Mesendoderm (in vitro differentiated cells): ENCODE measurements at regions not wholly inside any gene's neighbourhood (a gene's known extent, or its start where the extent isn't known, plus 50 kb on each side); places are given as distances from the start of the nearest gene placed in this dataset.

Source experiments
- DNase-seq: peaks from one replicate; pipeline ENCODE4 v3.0.0; 2013
- H2AK5ac ChIP-seq: 2 replicates; pipeline ENCODE4 v1.6.1; 2013; ENCODE audit warnings: low read length, inconsistent platforms
- H2BK120ac ChIP-seq: 2 replicates; pipeline ENCODE4 v1.6.1; 2013; ENCODE audit warnings: low read depth, mild to moderate bottlenecking, low read length, moderate library complexity, mixed read lengths
- H2BK15ac ChIP-seq: replicated peaks from 2 replicates; pipeline ENCODE4 v1.6.1; 2013; ENCODE audit warnings: low read depth, mild to moderate bottlenecking, moderate library complexity
- H2BK5ac ChIP-seq: 2 replicates; pipeline ENCODE4 v1.6.1; 2013; ENCODE audit warnings: low read length, inconsistent platforms
- H3K18ac ChIP-seq: 2 replicates; pipeline ENCODE4 v1.6.1; 2013; ENCODE audit warnings: mild to moderate bottlenecking, low read length, mixed read lengths
- H3K23ac ChIP-seq: one replicate; pipeline ENCODE4 v1.6.1; 2013; ENCODE audit warnings: low read length
- H3K27ac ChIP-seq: 2 replicates; pipeline ENCODE4 v1.5.1; 2013; ENCODE audit warnings: low read depth, mild to moderate bottlenecking, inconsistent platforms, low read length, moderate library complexity
- H3K27me3 ChIP-seq: 2 replicates; pipeline ENCODE4 v1.6.1; 2013; ENCODE audit warnings: low read length, control low read depth, mild to moderate bottlenecking, inconsistent platforms; ENCODE audit not compliant: insufficient read depth, poor library complexity
- H3K36me3 ChIP-seq: 2 replicates; pipeline ENCODE4 v1.6.1; 2013; ENCODE audit warnings: low read length, inconsistent platforms; ENCODE audit not compliant: control insufficient read depth, insufficient read depth
- H3K4ac ChIP-seq: one replicate; pipeline ENCODE4 v1.6.1; 2013; ENCODE audit warnings: low read depth, mild to moderate bottlenecking, low read length, moderate library complexity
- H3K4me1 ChIP-seq: 2 replicates; pipeline ENCODE4 v1.6.1; 2013; ENCODE audit warnings: low read depth, low read length, inconsistent platforms; ENCODE audit not compliant: control insufficient read depth
- H3K4me2 ChIP-seq: 2 replicates; pipeline ENCODE4 v1.6.1; 2013; ENCODE audit warnings: low read length
- H3K4me3 ChIP-seq: 2 replicates; pipeline ENCODE4 v1.5.1; 2013; ENCODE audit warnings: mild to moderate bottlenecking, low read length
- H3K56ac ChIP-seq: one replicate; pipeline ENCODE4 v1.6.1; 2013; ENCODE audit warnings: low read length
- H3K79me1 ChIP-seq: 2 replicates; pipeline ENCODE4 v1.6.1; 2013; ENCODE audit warnings: low read length, inconsistent platforms
- H3K79me2 ChIP-seq: 2 replicates; pipeline ENCODE4 v1.6.1; 2013; ENCODE audit warnings: mild to moderate bottlenecking, low read length; ENCODE audit not compliant: control insufficient read depth, insufficient read depth
- H3K9ac ChIP-seq: 2 replicates; pipeline ENCODE4 v1.6.1; 2013; ENCODE audit warnings: low read length, inconsistent platforms
- H4K5ac ChIP-seq: one replicate; pipeline ENCODE4 v1.6.1; 2013; ENCODE audit warnings: low read length
- H4K8ac ChIP-seq: one replicate; pipeline ENCODE4 v1.6.1; 2013; ENCODE audit warnings: low read depth, mild to moderate bottlenecking, control low read depth, low read length, moderate library complexity
- WGBS: extraction: QIAGEN DNeasy Blood & Tissue Kit; methylation state at CpG from one replicate; pipeline ENCODE4 v1.1.7; 2013; ENCODE audit warnings: low lambda C conversion rate, missing lambda C conversion rate; ENCODE audit not compliant: insufficient coverage; ENCODE audit errors: extremely low coverage; 5-methylcytosine and 5-hydroxymethylcytosine counted together

GRCh38 chr1:79920960-79921669, 914.6 kb upstream of the ADGRL4 start:
- Histone ChIP-seq H3K36me3 (no peaks in the 10 kb centered on the region), H3K27ac (no peak overlapping the region), H3K9ac (no peak overlapping the region), H3K4ac (no peak overlapping the region), H2BK120ac (no peak overlapping the region), H4K5ac (no peak overlapping the region), H3K23ac (no peak overlapping the region), H3K56ac (no peak overlapping the region), H3K18ac (no peak overlapping the region), H2BK15ac (no peak overlapping the region), H2AK5ac (no peak overlapping the region), H3K27me3 (no peaks in the 10 kb centered on the region), H3K4me1 (no peaks in the 10 kb centered on the region), H4K8ac (no peak overlapping the region), H3K79me1 (no peaks in the 10 kb centered on the region), H2BK5ac (no peak overlapping the region), H3K4me3 (no peak overlapping the region), H3K79me2 (no peaks in the 10 kb centered on the region), H3K4me2 (no peak overlapping the region)
- WGBS = no CpG with 5 or more reads among the region's 1 CpG
- no peak for DNase-seq

- H3K56ac ChIP-seq = no peak overlapping the region
- H3K36me3 ChIP-seq = no peaks in the 10 kb centered on the region
- no peak overlapping the region for H4K8ac ChIP-seq
- H3K27ac ChIP-seq = no peak overlapping the region
- H2AK5ac ChIP-seq = no peak overlapping the region
- no peaks in the 10 kb centered on the region for H3K79me2 ChIP-seq
- no peak overlapping the region for H2BK15ac ChIP-seq
- H2BK5ac ChIP-seq = no peak overlapping the region
- no peaks in the 10 kb centered on the region for H3K4me1 ChIP-seq
- H3K79me1 ChIP-seq = no peaks in the 10 kb centered on the region
- no peak overlapping the region for H3K4me2 ChIP-seq
- H4K5ac ChIP-seq = no peak overlapping the region
- H3K23ac ChIP-seq = no peak overlapping the region
- no peak overlapping the region for H3K4ac ChIP-seq
- H3K18ac ChIP-seq = no peak overlapping the region
- DNase-seq = no peak
- WGBS = no CpG with 5 or more reads among the region's 1 CpG
- no peak overlapping the region for H3K9ac ChIP-seq
- H3K27me3 ChIP-seq = no peaks in the 10 kb centered on the region
- H3K4me3 ChIP-seq = no peak overlapping the region
- H2BK120ac ChIP-seq = no peak overlapping the region
Observed at GRCh38 chr1:79914896-79915295, 908.4 kb upstream of the ADGRL4 start.

GRCh38 chr1:79912813-79913212, 906.3 kb upstream of the ADGRL4 start:
- Histone ChIP-seq H3K36me3 (no peaks in the 10 kb centered on the region), H2BK15ac (no peak overlapping the region), H3K79me2 (no peaks in the 10 kb centered on the region), H3K9ac (no peak overlapping the region), H2BK5ac (no peak overlapping the region), H2AK5ac (no peak overlapping the region), H2BK120ac (no peak overlapping the region), H3K79me1 (no peaks in the 10 kb centered on the region), H3K4me1 (no peaks in the 10 kb centered on the region), H3K18ac (no peak overlapping the region), H4K8ac (no peak overlapping the region), H4K5ac (no peak overlapping the region), H3K56ac (no peak overlapping the region), H3K27me3 (no peaks in the 10 kb centered on the region), H3K4me2 (no peak overlapping the region), H3K4ac (no peak overlapping the region), H3K4me3 (no peak overlapping the region), H3K27ac (no peak overlapping the region), H3K23ac (no peak overlapping the region)
- DNase-seq = no peak
- no CpG with 5 or more reads among the region's 4 CpGs for WGBS

- no peak overlapping the region for H3K56ac ChIP-seq
- DNase-seq = no peak
- no peak overlapping the region for H2BK5ac ChIP-seq
- H2BK120ac ChIP-seq = no peak overlapping the region
- H3K9ac ChIP-seq = no peak overlapping the region
- H3K27me3 ChIP-seq = no peaks in the 10 kb centered on the region
- no peaks in the 10 kb centered on the region for H3K79me2 ChIP-seq
- no peaks in the 10 kb centered on the region for H3K79me1 ChIP-seq
- no peak overlapping the region for H3K23ac ChIP-seq
- no peak overlapping the region for H3K4ac ChIP-seq
- H3K36me3 ChIP-seq = no peaks in the 10 kb centered on the region
- H3K4me2 ChIP-seq = no peak overlapping the region
- no peak overlapping the region for H3K4me3 ChIP-seq
- no peak overlapping the region for H3K27ac ChIP-seq
- no peaks in the 10 kb centered on the region for H3K4me1 ChIP-seq
- H4K8ac ChIP-seq = no peak overlapping the region
- H2BK15ac ChIP-seq = no peak overlapping the region
- no peak overlapping the region for H4K5ac ChIP-seq
- no peak overlapping the region for H2AK5ac ChIP-seq
- H3K18ac ChIP-seq = no peak overlapping the region
- 100% methylated on average over 1 of the region's 3 CpGs for WGBS
Observed at GRCh38 chr1:79903321-79903720, 896.8 kb upstream of the ADGRL4 start.

GRCh38 chr1:79902418-79902817, 895.9 kb upstream of the ADGRL4 start:
- Histone ChIP-seq H2BK5ac (no peak overlapping the region), H2BK15ac (no peak overlapping the region), H2AK5ac (no peak overlapping the region), H3K27ac (no peak overlapping the region), H3K18ac (no peak overlapping the region), H4K8ac (no peak overlapping the region), H3K4ac (no peak overlapping the region), H2BK120ac (no peak overlapping the region), H3K23ac (no peak overlapping the region), H4K5ac (no peak overlapping the region), H3K79me1 (no peaks in the 10 kb centered on the region), H3K9ac (no peak overlapping the region), H3K79me2 (no peaks in the 10 kb centered on the region), H3K56ac (no peak overlapping the region), H3K4me3 (no peak overlapping the region), H3K36me3 (no peaks in the 10 kb centered on the region), H3K4me2 (no peak overlapping the region), H3K4me1 (no peaks in the 10 kb centered on the region), H3K27me3 (no peaks in the 10 kb centered on the region)
- WGBS = 100% methylated on average over 1 of the region's 4 CpGs
- no peak for DNase-seq

GRCh38 chr1:79899914-79900313, 893.4 kb upstream of the ADGRL4 start:
- no peak overlapping the region for H3K23ac ChIP-seq
- no peak overlapping the region for H4K8ac ChIP-seq
- no peak overlapping the region for H3K9ac ChIP-seq
- H3K4me3 ChIP-seq = no peak overlapping the region
- no peak overlapping the region for H2BK5ac ChIP-seq
- no peak overlapping the region for H4K5ac ChIP-seq
- WGBS = no CpG with 5 or more reads among the region's 4 CpGs
- H3K56ac ChIP-seq = no peak overlapping the region
- no peaks in the 10 kb centered on the region for H3K79me1 ChIP-seq
- no peaks in the 10 kb centered on the region for H3K36me3 ChIP-seq
- H3K18ac ChIP-seq = no peak overlapping the region
- H3K79me2 ChIP-seq = no peaks in the 10 kb centered on the region
- no peak for DNase-seq
- H3K4ac ChIP-seq = no peak overlapping the region
- no peaks in the 10 kb centered on the region for H3K27me3 ChIP-seq
- H2AK5ac ChIP-seq = no peak overlapping the region
- no peak overlapping the region for H2BK15ac ChIP-seq
- no peak overlapping the region for H3K27ac ChIP-seq
- H2BK120ac ChIP-seq = no peak overlapping the region
- H3K4me2 ChIP-seq = no peak overlapping the region
- H3K4me1 ChIP-seq = no peaks in the 10 kb centered on the region
